H1 (cell line): ENCODE measurements at regions not wholly inside any gene's neighbourhood (a gene's known extent, or its start where the extent isn't known, plus 50 kb on each side); places are given as distances from the start of the nearest gene placed in this dataset.

Source experiments
- CTCF ChIA-PET: fragments of 300-600 bp; sonication (Branson Sonifier 250); formaldehyde crosslinking; loops from one replicate; lab custom pipeline; 2021; ENCODE audit not compliant: partially characterized antibody; lab: Charles Lee
- POLR2A ChIA-PET: fragments of 300-600 bp; sonication (Branson Sonifier 250); formaldehyde crosslinking; loops from one replicate; lab custom pipeline; 2021; ENCODE audit warnings: inconsistent platforms; ENCODE audit not compliant: partially characterized antibody; lab: Charles Lee
- DNase-seq, 2 experiments: peaks; one replicate each; pipeline versions ENCODE4 v3.0.0 to v3.0.0-alpha.2; 2010 to 2022; ENCODE audit warnings: low spot score in 2 of 2, low read depth in 1 of 2, mixed read lengths in 1 of 2
- FAIRE-seq: peaks from 2 replicates; lab custom pipeline; 2011; peaks lifted over from hg19 to GRCh38; lab: Jason Lieb, UNC
- H2AFZ ChIP-seq: 2 replicates; pipeline ENCODE4 v1.8.1; 2012; ENCODE audit warnings: low read length, inconsistent platforms
- H2AK5ac ChIP-seq: 2 replicates; pipeline ENCODE4 v1.6.1; 2013; ENCODE audit warnings: low read depth, low read length
- H2BK120ac ChIP-seq: replicated peaks from 2 replicates; pipeline ENCODE3; 2013; ENCODE audit warnings: low read depth, low read length, inconsistent platforms
- H2BK12ac ChIP-seq: 2 replicates; pipeline ENCODE4 v1.6.1; 2013; ENCODE audit warnings: low read depth, low read length
- H2BK15ac ChIP-seq: 2 replicates; pipeline ENCODE4 v1.6.1; 2013; ENCODE audit warnings: low read length
- H2BK20ac ChIP-seq: 2 replicates; pipeline ENCODE4 v1.6.1; 2013; ENCODE audit warnings: low read length
- H2BK5ac ChIP-seq: 2 replicates; pipeline ENCODE4 v1.6.1; 2013; ENCODE audit warnings: low read depth, low read length
- H3K14ac ChIP-seq: 2 replicates; pipeline ENCODE4 v1.6.1; 2013; ENCODE audit warnings: inconsistent platforms; ENCODE audit not compliant: insufficient read length
- H3K18ac ChIP-seq: 2 replicates; pipeline ENCODE4 v1.6.1; 2013; ENCODE audit warnings: low read length; ENCODE audit errors: extremely low read depth
- H3K23ac ChIP-seq: 2 replicates; pipeline ENCODE4 v1.6.1; 2013; ENCODE audit warnings: inconsistent platforms; ENCODE audit not compliant: insufficient read length
- H3K23me2 ChIP-seq: 2 replicates; pipeline ENCODE4 v1.6.1; 2013; ENCODE audit warnings: low read depth, low read length
- H3K27ac ChIP-seq: 2 replicates; pipeline ENCODE4 v1.6.1; 2011; ENCODE audit warnings: low read depth, low read length, inconsistent platforms
- H3K27me3 ChIP-seq, 4 experiments: replicated peaks in 1 of 4; 1 replicate in 1 of 4; 2 replicates in 3 of 4; pipeline versions ENCODE4 v1.6.1 to v1.8.1; 2011 to 2013; ENCODE audit warnings: low read length in 3 of 4, mild to moderate bottlenecking in 3 of 4, inconsistent platforms in 2 of 4, mixed read lengths in 2 of 4, moderate library complexity in 1 of 4; ENCODE audit not compliant: control insufficient read depth in 3 of 4, insufficient read depth in 3 of 4; ENCODE audit errors: extremely low read depth in 1 of 4
- H3K36me3 ChIP-seq, 4 experiments: 2 replicates each; pipeline versions ENCODE4 v1.6.1 to v1.8.1; 2011 to 2013; ENCODE audit warnings: mild to moderate bottlenecking in 4 of 4, low read length in 3 of 4, moderate library complexity in 2 of 4, control low read depth in 1 of 4, inconsistent platforms in 1 of 4; ENCODE audit not compliant: insufficient read depth in 4 of 4, control insufficient read depth in 2 of 4
- H3K4ac ChIP-seq: replicated peaks from 2 replicates; pipeline ENCODE3; 2013; ENCODE audit warnings: low read length, low read depth, mixed read lengths, inconsistent platforms; ENCODE audit not compliant: insufficient read length
- H3K4me1 ChIP-seq, 4 experiments: replicated peaks in 1 of 4; 1 replicate in 1 of 4; 2 replicates in 3 of 4; pipeline versions ENCODE4 v1.6.1 to v1.8.1; 2011 to 2013; ENCODE audit warnings: low read length in 3 of 4, inconsistent platforms in 2 of 4, mixed read lengths in 1 of 4; ENCODE audit not compliant: insufficient read depth in 4 of 4, control insufficient read depth in 3 of 4
- H3K4me2 ChIP-seq, 2 experiments: 2 replicates each; pipeline versions ENCODE4 v1.6.1 to v1.8.1; 2011 to 2013; ENCODE audit warnings: low read depth in 2 of 2, low read length in 2 of 2, control low read depth in 1 of 2, inconsistent platforms in 1 of 2, mild to moderate bottlenecking in 1 of 2; ENCODE audit not compliant: insufficient read depth in 1 of 2
- H3K4me3 ChIP-seq, 4 experiments: fragments of 200-600, 300-600 bp in 1 of 4; sonication (generic), shearing (Covaris generic), sonication (Bioruptor Twin) in 1 of 4; 2 replicates each; pipeline versions ENCODE4 v1.5.1 to v1.8.1; 2011 to 2016; ENCODE audit warnings: low read length in 4 of 4, low read depth in 3 of 4, control low read depth in 2 of 4, inconsistent platforms in 2 of 4, mild to moderate bottlenecking in 2 of 4, mixed read lengths in 1 of 4, moderate library complexity in 1 of 4; ENCODE audit not compliant: insufficient read depth in 2 of 4; ENCODE audit errors: extremely low read depth in 1 of 4
- H3K56ac ChIP-seq: replicated peaks from 2 replicates; pipeline ENCODE3; 2013; ENCODE audit warnings: low read depth, mild to moderate bottlenecking, mixed read lengths, low read length, inconsistent platforms; ENCODE audit not compliant: insufficient read length
- H3K79me1 ChIP-seq: 2 replicates; pipeline ENCODE4 v1.6.1; 2013; ENCODE audit warnings: low read depth, low read length, control low read depth
- H3K79me2 ChIP-seq, 2 experiments: 2 replicates each; pipeline versions ENCODE4 v1.6.1 to v1.8.1; 2012 to 2013; ENCODE audit warnings: low read length in 2 of 2, mild to moderate bottlenecking in 2 of 2, inconsistent platforms in 1 of 2; ENCODE audit not compliant: insufficient read depth in 2 of 2, control insufficient read depth in 1 of 2
- H3K9ac ChIP-seq, 4 experiments: replicated peaks in 1 of 4; 1 replicate in 1 of 4; 2 replicates in 3 of 4; pipeline versions ENCODE4 v1.6.1 to v1.8.1; 2011 to 2013; ENCODE audit warnings: low read depth in 3 of 4, low read length in 3 of 4, control low read depth in 2 of 4, mild to moderate bottlenecking in 2 of 4, moderate library complexity in 2 of 4, inconsistent platforms in 1 of 4; ENCODE audit errors: extremely low read depth in 1 of 4
- H3K9me3 ChIP-seq, 2 experiments: 2 replicates each; pipeline versions ENCODE4 v1.6.1 to v1.8.1; 2012 to 2013; ENCODE audit warnings: mild to moderate bottlenecking in 2 of 2, moderate library complexity in 2 of 2, control low read depth in 1 of 2, inconsistent platforms in 1 of 2, low read depth in 1 of 2, low read length in 1 of 2, mixed read lengths in 1 of 2; ENCODE audit not compliant: insufficient read depth in 2 of 2
- H4K20me1 ChIP-seq, 2 experiments: replicated peaks in 1 of 2; 2 replicates each; pipeline versions ENCODE3 to v1.8.1; 2011 to 2013; ENCODE audit warnings: inconsistent platforms in 2 of 2, low read length in 2 of 2, mild to moderate bottlenecking in 1 of 2; ENCODE audit not compliant: insufficient read depth in 2 of 2, control insufficient read depth in 1 of 2
- H4K5ac ChIP-seq: 2 replicates; pipeline ENCODE4 v1.6.1; 2013; ENCODE audit warnings: low read length, low read depth, mixed read lengths, inconsistent platforms; ENCODE audit not compliant: insufficient read length
- H4K8ac ChIP-seq: 2 replicates; pipeline ENCODE4 v1.8.0; 2013; ENCODE audit warnings: mild to moderate bottlenecking, moderate library complexity, low read length, inconsistent platforms; ENCODE audit not compliant: insufficient read depth; ENCODE audit errors: extremely low read depth
- H4K91ac ChIP-seq: replicated peaks from 2 replicates; pipeline ENCODE3; 2013; ENCODE audit warnings: low read length, mixed read lengths, inconsistent platforms; ENCODE audit not compliant: insufficient read length
- CBX8 ChIP-seq: fragments of 300-800, 300-1000 bp; sonication (generic); IDR thresholded peaks from 2 replicates; pipeline ENCODE4 v1.7.1; 2016; ENCODE audit warnings: low read depth, low read length, borderline replicate concordance
- E2F6 ChIP-seq: IDR thresholded peaks from 2 replicates; pipeline ENCODE4 v1.6.1; 2012; ENCODE audit warnings: inconsistent platforms
- GTF2F1 ChIP-seq: IDR thresholded peaks from 2 replicates; pipeline ENCODE4 v1.6.1; 2012; ENCODE audit warnings: low read depth, low read length, improper control_type of control experiment, borderline replicate concordance
- JUND ChIP-seq: IDR thresholded peaks from 2 replicates; pipeline ENCODE4 v1.6.1; 2011; ENCODE audit warnings: mild to moderate bottlenecking, improper control_type of control experiment, low read length
- MAX ChIP-seq: IDR thresholded peaks from 2 replicates; pipeline ENCODE4 v1.6.1; 2012; ENCODE audit warnings: inconsistent platforms
- TAF1 ChIP-seq: IDR thresholded peaks from 2 replicates; pipeline ENCODE4 v1.6.1; 2011; ENCODE audit warnings: mild to moderate bottlenecking, low read depth, low read length

GRCh38 chr4:27123769-27124124 lies 263.1 kb downstream of the STIM2 start:
- Histone ChIP-seq H3K56ac (no peak overlapping the region), H2BK5ac (peak overlapping the region; percentile 99), H4K20me1 (no peaks in the 10 kb centered on the region), H4K8ac (no peak overlapping the region), H3K4me2 (peak overlapping the region; percentile 10 to 48; a peak in 3 of 4 replicates), H3K36me3 (no peaks in the 10 kb centered on the region), H3K23ac (no peak overlapping the region), H3K23me2 (no peaks in the 10 kb centered on the region), H4K91ac (peak overlapping the region; percentile 96), H2BK15ac (no peak overlapping the region), H3K79me1 (no peaks in the 10 kb centered on the region), H2AFZ (no peak overlapping the region), H3K4ac (peak overlapping the region; percentile 70), H3K18ac (peak overlapping the region; percentile 97), H3K9ac (no peak overlapping the region), H2BK20ac (peak overlapping the region; percentile 98; the same call in 1 of the 2 replicates), H2AK5ac (peak overlapping the region; percentile 94; the same call in 1 of the 2 replicates), H3K4me3 (peak overlapping the region in 1 of 4 experiments; percentile 18; a peak in 1 of 8 replicates), H3K14ac (no peak overlapping the region), H3K27me3 (no peaks in the 10 kb centered on the region; a peak in 1 of 7 replicates), H2BK12ac (peak overlapping the region; percentile 95), H3K9me3 (no peaks in the 10 kb centered on the region), H3K79me2 (no peaks in the 10 kb centered on the region), H4K5ac (peak overlapping the region; percentile 7), H3K27ac (peak overlapping the region; percentile 82), H2BK120ac (peak overlapping the region; percentile 85), H3K4me1 (peaks cover 4 to 23% (median 17%) of the 10 kb centered on the region in 4 experiments)
- TF ChIP-seq JUND (no peak), E2F6 (peak; percentile 20; the same call in 1 of the 2 replicates), MAX (peak; percentile 58; the same call in 1 of the 2 replicates), CBX8 (no peak), GTF2F1 (no peak), TAF1 (no peak)
- POLR2A ChIA-PET, result interaction anchor here (0.9 to 2.3 kb wide), 11 partner anchors 8 to 674 kb away, joined by 3 to 8 read pairs (median 4); no protein-coding TSS in a partner anchor
- CTCF ChIA-PET, result interaction anchor here (0.8 to 1.5 kb wide), 6 partner anchors 9 to 68 kb away, joined by 3 to 6 read pairs (median 3); no protein-coding TSS in a partner anchor
- FAIRE-seq (no peak), DNase-seq (no peak)
